Cardiac fibroblast (primary cell): ENCODE measurements at regions not wholly inside any gene's neighbourhood (a gene's known extent, or its start where the extent isn't known, plus 50 kb on each side); places are given as distances from the start of the nearest gene placed in this dataset.
A peak's percentile ranks its signal among the peaks of the same experiment; 100 is the strongest.

Source experiments
- DNase-seq, 2 donors: peaks; one replicate each; pipeline versions ENCODE4 v3.0.0 to v3.0.0-alpha.2; 2010; ENCODE audit warnings: low read depth in 2 of 2
- H3K4me3 ChIP-seq, 2 donors: replicated peaks in 1 of 2; 1 replicate in 1 of 2; 2 replicates in 1 of 2; pipeline ENCODE4 v1.5.1; 2011; ENCODE audit warnings: low read depth in 2 of 2, low read length in 2 of 2, mild to moderate bottlenecking in 2 of 2, moderate library complexity in 1 of 2
- CTCF ChIP-seq: IDR thresholded peaks from one replicate; pipeline ENCODE4 v1.5.1; 2011; ENCODE audit warnings: low read depth, mild to moderate bottlenecking, low read length, inconsistent platforms

GRCh38 chr4:181597766-181598165, 645.4 kb upstream of the TENM3 start:
- H3K4me3 ChIP-seq = no peak overlapping the region
- TF ChIP-seq CTCF = no peak
- DNase-seq = peak in 1 of 2 donors; percentile 18

GRCh38 chr4:181599134-181599533, 644.1 kb upstream of the TENM3 start:
- DNase-seq = no peak
- no peak overlapping the region for H3K4me3 ChIP-seq
- no peak for TF ChIP-seq CTCF

- DNase-seq = peak in 1 of 2 donors; percentile 18
- TF ChIP-seq CTCF = no peak
- H3K4me3 ChIP-seq = no peak overlapping the region
Measured at GRCh38 chr4:181601103-181601502, 642.1 kb upstream of the TENM3 start.

GRCh38 chr4:181604546-181604945, 638.7 kb upstream of the TENM3 start:
- no peak for TF ChIP-seq CTCF
- no peak overlapping the region for H3K4me3 ChIP-seq
- no peak for DNase-seq

- TF ChIP-seq CTCF = no peak
Measured at GRCh38 chr4:181606300-181606699, 636.9 kb upstream of the TENM3 start.

GRCh38 chr4:181608181-181608580, 635.0 kb upstream of the TENM3 start:
- no peak overlapping the region for H3K4me3 ChIP-seq
- DNase-seq = peak in 1 of 2 donors; percentile 26
- no peak for TF ChIP-seq CTCF

More at GRCh38 chr4:181606300-181606699, 636.9 kb upstream of the TENM3 start:
- DNase-seq = no peak
- no peak overlapping the region for H3K4me3 ChIP-seq

GRCh38 chr4:181611033-181611711, 632.0 kb upstream of the TENM3 start:
- TF ChIP-seq CTCF = no peak
- H3K4me3 ChIP-seq = no peak overlapping the region
- DNase-seq = no peak
